GM06990 (cell line): ENCODE measurements at regions not wholly inside any gene's neighbourhood (a gene's known extent, or its start where the extent isn't known, plus 50 kb on each side); places are given as distances from the start of the nearest gene placed in this dataset.

Source experiments
- DNase-seq: peaks from one replicate; pipeline ENCODE4 v3.0.0-alpha.2; 2011; ENCODE audit not compliant: insufficient read length; ENCODE audit errors: extremely low read depth
- H3K27me3 ChIP-seq: replicated peaks from 2 replicates; pipeline ENCODE4 v1.6.0; 2011; ENCODE audit warnings: low read length; ENCODE audit not compliant: control insufficient read depth, insufficient read depth
- H3K36me3 ChIP-seq: 2 replicates; pipeline ENCODE4 v1.5.1; 2011; ENCODE audit warnings: low read length; ENCODE audit not compliant: control insufficient read depth, insufficient read depth
- H3K4me3 ChIP-seq: replicated peaks from 2 replicates; pipeline ENCODE4 v1.5.1; 2011; ENCODE audit warnings: low read depth, mild to moderate bottlenecking, control low read depth, low read length
- CTCF ChIP-seq: IDR thresholded peaks from 2 replicates; pipeline ENCODE4 v1.5.1; 2011; ENCODE audit warnings: low read length, control low read depth, mild to moderate bottlenecking, inconsistent platforms; ENCODE audit not compliant: insufficient read depth, poor library complexity, severe bottlenecking

- Histone ChIP-seq H3K4me3 (no peak overlapping the region), H3K27me3 (no peaks in the 10 kb centered on the region), H3K36me3 (no peaks in the 10 kb centered on the region)
- DNase-seq: no peak
- no peak for TF ChIP-seq CTCF
Measured at GRCh38 chr3:6732807-6733206, 128.1 kb upstream of the GRM7 start.

- DNase-seq: no peak
- TF ChIP-seq CTCF: no peak
- Histone ChIP-seq H3K36me3 (no peaks in the 10 kb centered on the region), H3K27me3 (no peaks in the 10 kb centered on the region), H3K4me3 (no peak overlapping the region)
Measured at GRCh38 chr3:6733699-6734394, 127.1 kb upstream of the GRM7 start.

GRCh38 chr3:6734395-6734746, 126.5 kb upstream of the GRM7 start:
- no peak for DNase-seq
- H3K36me3 ChIP-seq: no peaks in the 10 kb centered on the region
- TF ChIP-seq CTCF: no peak
- no peak overlapping the region for H3K4me3 ChIP-seq
- no peaks in the 10 kb centered on the region for H3K27me3 ChIP-seq

GRCh38 chr3:6736836-6737629, 123.9 kb upstream of the GRM7 start:
- Histone ChIP-seq H3K4me3 (no peak overlapping the region), H3K27me3 (no peaks in the 10 kb centered on the region), H3K36me3 (no peaks in the 10 kb centered on the region)
- no peak for TF ChIP-seq CTCF
- DNase-seq: no peak

GRCh38 chr3:6737630-6738029, 123.3 kb upstream of the GRM7 start:
- no peak for DNase-seq
- H3K4me3 ChIP-seq: no peak overlapping the region
- H3K36me3 ChIP-seq: no peaks in the 10 kb centered on the region
- no peaks in the 10 kb centered on the region for H3K27me3 ChIP-seq
- no peak for TF ChIP-seq CTCF
